PC-3 (cell line): ENCODE measurements at regions not wholly inside any gene's neighbourhood (a gene's known extent, or its start where the extent isn't known, plus 50 kb on each side); places are given as distances from the start of the nearest gene placed in this dataset.

Source experiments
- CTCF ChIP-seq: fragments of 300-600 bp; sonication (generic); conservative IDR thresholded peaks from 2 replicates; pipeline ENCODE4 v1.5.1; 2017; ENCODE audit warnings: antibody characterized with exemption, low read depth, mild to moderate bottlenecking, low read length
- EZH2 ChIP-seq: fragments of 300-600 bp; sonication (generic); IDR thresholded peaks from one replicate; pipeline ENCODE4 v1.6.1; 2017; ENCODE audit warnings: antibody characterized with exemption, mild to moderate bottlenecking, low read length; ENCODE audit not compliant: unreplicated experiment

GRCh38 chr3:126261037-126261436 is 80.7 kb upstream of the ALDH1L1 start:
- no peak for TF ChIP-seq CTCF
- TF ChIP-seq EZH2: no peak
